Coronary artery (tissue), 2 donors: ENCODE measurements at regions not wholly inside any gene's neighbourhood (a gene's known extent, or its start where the extent isn't known, plus 50 kb on each side); places are given as distances from the start of the nearest gene placed in this dataset.
"Not testable (repeated sequence)": the region's sequence is repeated elsewhere in the genome, so short reads cannot be mapped to it uniquely, and the experiment has no call there.

Experiments
- DNase-seq: peaks from one replicate; pipeline ENCODE4 v3.0.0-alpha.2; 2017; ENCODE audit warnings: low spot score
- H3K27ac ChIP-seq, 2 donors: fragments of 200-600 bp; sonication (generic); one replicate each; pipeline ENCODE4 v1.5.1; 2016 to 2019
- H3K4me3 ChIP-seq: fragments of 200-600 bp; sonication (generic); 2 replicates; pipeline ENCODE4 v1.5.1; 2016; ENCODE audit warnings: mild to moderate bottlenecking, moderate library complexity
- CTCF ChIP-seq: fragments of 200-600 bp; sonication (generic); IDR thresholded peaks from one replicate; pipeline ENCODE4 v1.5.1; 2019; ENCODE audit warnings: antibody characterized with exemption

GRCh38 chr5:25701936-25702335 lies 1057.2 kb upstream of the CDH10 start:
- no peak overlapping the region for H3K4me3 ChIP-seq
- H3K27ac ChIP-seq = no peak overlapping the region
- no peak for TF ChIP-seq CTCF
- no peak for DNase-seq

- no peak for DNase-seq
Observed at GRCh38 chr5:25694801-25695200, 1050.0 kb upstream of the CDH10 start.

GRCh38 chr5:25688156-25688555 lies 1043.4 kb upstream of the CDH10 start:
- H3K27ac ChIP-seq = no peak overlapping the region
- DNase-seq = no peak
- no peak overlapping the region for H3K4me3 ChIP-seq
- TF ChIP-seq CTCF = no peak

More at GRCh38 chr5:25694801-25695200, 1050.0 kb upstream of the CDH10 start:
- H3K4me3 ChIP-seq = no peak overlapping the region
- TF ChIP-seq CTCF = no peak
- H3K27ac ChIP-seq = no peak overlapping the region

GRCh38 chr5:25669645-25670401 lies 1025.0 kb upstream of the CDH10 start:
- no peak overlapping the region for H3K4me3 ChIP-seq
- TF ChIP-seq CTCF = no peak
- no peak for DNase-seq
- H3K27ac ChIP-seq = no peak overlapping the region

- DNase-seq = no peak
- Histone ChIP-seq H3K4me3 (no peak overlapping the region), H3K27ac (no peak overlapping the region)
- no peak for TF ChIP-seq CTCF
Observed at GRCh38 chr5:25662610-25663009, 1017.8 kb upstream of the CDH10 start.

- not testable (repeated sequence) for DNase-seq, H3K4me3 ChIP-seq, H3K27ac ChIP-seq
Observed at GRCh38 chr5:25650316-25650715, 1005.5 kb upstream of the CDH10 start.

GRCh38 chr5:25649628-25650265 lies 1005.0 kb upstream of the CDH10 start:
- no peak for DNase-seq
- Histone ChIP-seq H3K4me3 (no peak overlapping the region), H3K27ac (no peak overlapping the region)
- TF ChIP-seq CTCF = no peak
